ENCODE measurements at regions not wholly inside any gene's neighbourhood (a gene's known extent, or its start where the extent isn't known, plus 50 kb on each side); places are given as distances from the start of the nearest gene placed in this dataset.

GRCh38 chr18:78677483-78678317 lies 301.9 kb upstream of the SALL3 start:
- no peak for DNase-seq

GRCh38 chr18:78678318-78678695 lies 301.3 kb upstream of the SALL3 start:
- no peak for DNase-seq

- no peak for DNase-seq
Measured at GRCh38 chr18:78679031-78679430, 300.6 kb upstream of the SALL3 start.

GRCh38 chr18:78679613-78680260 lies 299.9 kb upstream of the SALL3 start:
- no peak for DNase-seq

GRCh38 chr18:78681396-78681795 lies 298.2 kb upstream of the SALL3 start:
- DNase-seq, result no peak

GRCh38 chr18:78681934-78682333 lies 297.7 kb upstream of the SALL3 start:
- no peak for DNase-seq

- no peak for DNase-seq
Measured at GRCh38 chr18:78682716-78683115, 296.9 kb upstream of the SALL3 start.

- no peak for DNase-seq
Measured at GRCh38 chr18:78683191-78684010, 296.2 kb upstream of the SALL3 start.

- no peak for DNase-seq
Measured at GRCh38 chr18:78685250-78685979, 294.2 kb upstream of the SALL3 start.

GRCh38 chr18:78685980-78686530 lies 293.6 kb upstream of the SALL3 start:
- DNase-seq, result no peak

GRCh38 chr18:78686976-78687685 lies 292.5 kb upstream of the SALL3 start:
- no peak for DNase-seq

- no peak for DNase-seq
Measured at GRCh38 chr18:78687736-78688135, 291.9 kb upstream of the SALL3 start.

GRCh38 chr18:78688249-78688648 lies 291.4 kb upstream of the SALL3 start:
- DNase-seq, result no peak

- no peak for DNase-seq
Measured at GRCh38 chr18:78688916-78689315, 290.7 kb upstream of the SALL3 start.

- no peak for DNase-seq
Measured at GRCh38 chr18:78689606-78690005, 290.0 kb upstream of the SALL3 start.

GRCh38 chr18:78692105-78692504 lies 287.5 kb upstream of the SALL3 start:
- DNase-seq, result no peak

- DNase-seq, result no peak
Measured at GRCh38 chr18:78693429-78693828, 286.2 kb upstream of the SALL3 start.

GRCh38 chr18:78696698-78697435 lies 282.8 kb upstream of the SALL3 start:
- DNase-seq, result no peak

GRCh38 chr18:78697446-78697845 lies 282.2 kb upstream of the SALL3 start:
- no peak for DNase-seq

- DNase-seq, result no peak
Measured at GRCh38 chr18:78698914-78699313, 280.7 kb upstream of the SALL3 start.

GRCh38 chr18:78699499-78699898 lies 280.1 kb upstream of the SALL3 start:
- no peak for DNase-seq

All from NCI-H1436 (cell line).